Spleen (tissue), 11 donors: ENCODE measurements at regions not wholly inside any gene's neighbourhood (a gene's known extent, or its start where the extent isn't known, plus 50 kb on each side); places are given as distances from the start of the nearest gene placed in this dataset.
"Not testable (repeated sequence)": the region's sequence is repeated elsewhere in the genome, so short reads cannot be mapped to it uniquely, and the experiment has no call there.

Experiments
- DNase-seq: peaks from one replicate; pipeline ENCODE4 v3.0.0-alpha.2; 2020
- H3K27ac ChIP-seq, 8 donors: fragments of 200-600 bp; sonication (generic) in 7 of 8; 1 replicate in 4 of 8; 2 replicates in 4 of 8; pipeline versions ENCODE4 v1.5.0 to v1.8.0; 2016 to 2021; ENCODE audit warnings: inconsistent platforms in 4 of 8, mild to moderate bottlenecking in 4 of 8, moderate library complexity in 1 of 8
- H3K27me3 ChIP-seq, 7 donors: fragments of 200-600 bp; sonication (generic) in 6 of 7; replicated peaks in 1 of 7; 1 replicate in 4 of 7; 2 replicates in 3 of 7; pipeline versions ENCODE4 v1.5.0 to v1.8.0; 2016 to 2021; ENCODE audit warnings: inconsistent platforms in 3 of 7, mild to moderate bottlenecking in 1 of 7
- H3K36me3 ChIP-seq, 6 donors: fragments of 200-600 bp; sonication (generic) in 5 of 6; 1 replicate in 4 of 6; 2 replicates in 2 of 6; pipeline versions ENCODE4 v1.5.0 to v1.8.0; 2016 to 2021; ENCODE audit warnings: inconsistent platforms in 2 of 6
- H3K4me1 ChIP-seq, 6 donors: fragments of 200-600 bp; sonication (generic) in 5 of 6; 1 replicate in 3 of 6; 2 replicates in 3 of 6; pipeline versions ENCODE4 v1.5.0 to v1.8.0; 2016 to 2021; ENCODE audit warnings: inconsistent platforms in 3 of 6
- H3K4me3 ChIP-seq, 8 donors: fragments of 200-600 bp; sonication (generic) in 7 of 8; 1 replicate in 4 of 8; 2 replicates in 4 of 8; pipeline versions ENCODE4 v1.5.0 to v1.8.0; 2016 to 2021; ENCODE audit warnings: inconsistent platforms in 4 of 8, mild to moderate bottlenecking in 4 of 8, moderate library complexity in 2 of 8
- H3K9me3 ChIP-seq, 8 donors: fragments of 200-600 bp; sonication (generic) in 7 of 8; 1 replicate in 4 of 8; 2 replicates in 4 of 8; pipeline versions ENCODE4 v1.5.0 to v1.8.0; 2016 to 2021; ENCODE audit warnings: inconsistent platforms in 4 of 8
- CTCF ChIP-seq, 11 experiments: fragments of 200-600 bp in 7 of 11; fragments of 450-650 bp in 4 of 11; sonication (generic) in 4 of 11; IDR thresholded peaks in 8 of 11; conservative IDR thresholded peaks in 3 of 11; 1 replicate in 7 of 11; 2 replicates in 4 of 11; pipeline versions ENCODE4 v1.4.0 to v1.8.0; 2016 to 2021; ENCODE audit warnings: antibody characterized with exemption in 11 of 11, inconsistent platforms in 4 of 11, mild to moderate bottlenecking in 1 of 11
- POLR2A ChIP-seq, 3 donors: fragments of 450-650 bp; IDR thresholded peaks; one replicate each; pipeline ENCODE4 v1.5.1; 2017; ENCODE audit warnings: antibody characterized with exemption in 3 of 3, mild to moderate bottlenecking in 1 of 3
- POLR2AphosphoS5 ChIP-seq, 3 donors: sonication (generic); formaldehyde crosslinking; IDR thresholded peaks; one replicate each; pipeline ENCODE4 v1.5.1; 2017; ENCODE audit warnings: antibody characterized with exemption in 3 of 3
- WGBS, 5 donors: extraction: QIAGEN DNeasy Blood & Tissue Kit in 3 of 5; methylation state at CpG; one replicate each; pipeline versions ENCODE4 v1.1.5 to v1.1.7; 2013 to 2018; 5-methylcytosine and 5-hydroxymethylcytosine counted together
- intact Hi-C: fragments of 100-400 bp; cut with DNase I; formaldehyde crosslinking; loops from one replicate; pipeline ENCODE4 v1.15.0; 2023; ENCODE audit warnings: low total_unique reads
- donor health status: healthy with polysubstance abuse.
- donor health status: DM: no; HTN: no; CAD: no; lungs with moderate emphysema.
- donor health status: DM: no; HTN: no; CAD: no.
- donor health status: Bipolar disorder and iron deficiency.
- donor health status: healthy.
- donor health status: DM: no; HTN: no; CAD: no.
- donor health status: DM: yes; HTN: yes; CAD: no.

DNA sequence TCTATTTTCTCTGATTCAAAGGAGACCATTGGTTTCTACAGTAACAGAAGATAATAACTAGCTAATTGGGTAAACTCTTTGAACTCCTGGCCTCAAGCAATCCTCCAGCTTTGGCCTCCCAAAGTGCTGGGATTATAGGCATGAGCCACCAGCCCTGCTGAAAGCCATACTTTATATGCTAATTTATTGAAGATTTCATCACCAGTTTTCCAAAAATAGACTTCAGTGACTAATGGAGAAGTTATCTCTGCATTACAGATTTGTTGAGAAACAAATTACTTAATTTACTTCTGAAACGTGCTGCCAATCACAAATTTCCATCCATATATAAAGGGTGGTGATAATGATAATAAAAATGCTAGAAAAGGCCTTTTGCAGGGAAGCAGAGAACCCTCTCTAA lies 1758.1 kb upstream of the SEL1L start:
- no peak overlapping the region for H3K4me3 ChIP-seq
- H3K9me3 ChIP-seq = no peaks in the 10 kb centered on the region
- no peaks in the 10 kb centered on the region for H3K27me3 ChIP-seq
- no peak for TF ChIP-seq CTCF (IDR thresholded peaks at IDR 0.05 in 8 of 11, conservative IDR thresholded peaks at IDR 0.05 in 3 of 11)
- no peak for TF ChIP-seq POLR2AphosphoS5 (IDR thresholded peaks at IDR 0.05)
- no peak for TF ChIP-seq POLR2A (IDR thresholded peaks at IDR 0.05)
- intact Hi-C loops = no loop called here
- WGBS, 5 donors = 26 to 57% (median 47%) methylated on average over 1 of the region's 1 CpG
- H3K27ac ChIP-seq = no peak overlapping the region
- no peaks in the 10 kb centered on the region for H3K4me1 ChIP-seq
- DNase-seq = no peak
- H3K36me3 ChIP-seq = no peaks in the 10 kb centered on the region

DNA sequence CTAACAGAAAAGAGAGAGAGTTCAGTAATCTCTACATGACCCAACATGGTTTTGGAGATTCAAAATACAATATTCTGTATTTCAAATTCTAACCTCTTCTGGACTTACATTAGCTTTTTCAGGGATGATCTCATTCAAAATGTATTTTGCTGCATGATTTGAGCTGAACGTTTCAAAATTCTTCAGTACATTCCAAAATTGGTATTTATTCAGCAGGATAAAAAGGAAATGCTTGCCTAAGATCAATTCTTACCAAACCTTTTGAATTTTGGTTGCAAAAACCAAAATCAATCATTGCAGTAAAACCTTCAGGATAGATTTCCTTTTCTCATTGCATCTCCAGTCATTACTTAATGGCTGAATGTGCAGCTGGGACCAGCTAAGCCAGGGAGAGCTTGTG lies 1761.3 kb upstream of the SEL1L start:
- Histone ChIP-seq H3K27ac (no peak overlapping the region), H3K4me3 (no peak overlapping the region), H3K36me3 (no peaks in the 10 kb centered on the region), H3K4me1 (no peaks in the 10 kb centered on the region), H3K9me3 (no peaks in the 10 kb centered on the region), H3K27me3 (no peaks in the 10 kb centered on the region)
- 38 to 71% (median 51%) methylated on average over 1 of the region's 1 CpG for WGBS, 5 donors
- DNase-seq = no peak
- TF ChIP-seq POLR2A (IDR thresholded peaks at IDR 0.05) (no peak), CTCF (IDR thresholded peaks at IDR 0.05 in 8 of 11, conservative IDR thresholded peaks at IDR 0.05 in 3 of 11) (no peak), POLR2AphosphoS5 (IDR thresholded peaks at IDR 0.05) (no peak)
- intact Hi-C loops = no loop called here

DNA sequence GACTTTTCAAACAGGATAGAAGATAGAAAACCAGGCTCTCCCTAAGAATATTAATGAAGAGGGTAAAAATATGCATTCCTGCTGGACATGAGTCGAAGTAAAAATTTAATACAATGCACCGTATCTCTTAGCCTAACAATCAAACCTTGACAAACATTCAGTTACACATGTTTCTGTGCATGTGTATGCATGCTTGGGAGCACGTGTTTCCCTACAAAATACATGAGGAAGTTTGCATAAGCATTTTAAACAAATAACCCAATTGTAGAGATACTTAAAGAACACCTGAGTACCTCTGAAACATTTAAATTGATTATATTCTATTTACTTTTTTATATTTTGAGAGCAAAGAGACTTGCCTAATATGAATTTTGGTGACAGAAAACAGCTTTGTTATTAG lies 1763.7 kb upstream of the SEL1L start:
- H3K27me3 ChIP-seq = no peaks in the 10 kb centered on the region
- intact Hi-C loops = no loop called here
- H3K36me3 ChIP-seq = no peaks in the 10 kb centered on the region
- H3K9me3 ChIP-seq = no peaks in the 10 kb centered on the region
- TF ChIP-seq POLR2AphosphoS5 (IDR thresholded peaks at IDR 0.05) = no peak
- TF ChIP-seq POLR2A (IDR thresholded peaks at IDR 0.05) = no peak
- TF ChIP-seq CTCF (IDR thresholded peaks at IDR 0.05 in 8 of 11, conservative IDR thresholded peaks at IDR 0.05 in 3 of 11) = no peak
- 61 to 84% (median 74%) methylated on average over 3 of the region's 3 CpGs for WGBS, 5 donors
- DNase-seq = no peak
- no peak overlapping the region for H3K27ac ChIP-seq
- H3K4me3 ChIP-seq = no peak overlapping the region
- H3K4me1 ChIP-seq = no peaks in the 10 kb centered on the region

DNA sequence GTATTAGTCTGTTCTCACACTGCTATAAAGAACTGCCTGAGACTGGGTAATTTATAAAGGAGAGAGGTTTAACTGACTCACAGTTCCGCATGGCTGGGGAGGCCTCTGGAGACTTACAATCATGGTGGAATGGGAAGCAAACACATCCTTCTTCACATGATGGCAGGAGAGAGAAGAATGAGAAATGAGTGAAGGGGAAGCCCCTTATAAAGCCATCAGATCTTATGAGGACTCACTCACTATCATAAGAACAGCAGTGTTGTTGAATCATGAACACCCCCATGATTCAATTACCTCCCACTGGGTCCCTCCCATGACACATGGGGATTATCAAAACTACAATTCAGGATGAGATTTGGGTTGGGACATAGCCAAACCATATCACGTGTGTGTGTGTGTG lies 1764.4 kb upstream of the SEL1L start:
- H3K9me3 ChIP-seq, H3K36me3 ChIP-seq, DNase-seq, H3K27ac ChIP-seq, H3K27me3 ChIP-seq, intact Hi-C loops, H3K4me1 ChIP-seq, H3K4me3 ChIP-seq: not testable (repeated sequence)
- 87 to 92% (median 88%) methylated on average over 2 of the region's 2 CpGs for WGBS, 5 donors

GRCh38 chr14:83300476-83301064 lies 1766.9 kb upstream of the SEL1L start:
- no peaks in the 10 kb centered on the region for H3K4me1 ChIP-seq
- TF ChIP-seq POLR2AphosphoS5 (IDR thresholded peaks at IDR 0.05) (no peak), POLR2A (IDR thresholded peaks at IDR 0.05) (no peak), CTCF (IDR thresholded peaks at IDR 0.05 in 8 of 11, conservative IDR thresholded peaks at IDR 0.05 in 3 of 11) (peak in 10 of 11 experiments; percentile 15 to 69 (median 58))
- no peaks in the 10 kb centered on the region for H3K9me3 ChIP-seq
- H3K4me3 ChIP-seq = no peak overlapping the region
- H3K36me3 ChIP-seq = no peaks in the 10 kb centered on the region
- H3K27ac ChIP-seq = no peak overlapping the region
- no peak for DNase-seq
- 49 to 75% (median 67%) methylated on average over 1 of the region's 1 CpG for whole genome bisulfite sequencing, 5 donors
- intact Hi-C loops = no loop called here
- no peaks in the 10 kb centered on the region for H3K27me3 ChIP-seq
